ENCODE measurements at regions not wholly inside any gene's neighbourhood (a gene's known extent, or its start where the extent isn't known, plus 50 kb on each side); places are given as distances from the start of the nearest gene placed in this dataset.

DNA sequence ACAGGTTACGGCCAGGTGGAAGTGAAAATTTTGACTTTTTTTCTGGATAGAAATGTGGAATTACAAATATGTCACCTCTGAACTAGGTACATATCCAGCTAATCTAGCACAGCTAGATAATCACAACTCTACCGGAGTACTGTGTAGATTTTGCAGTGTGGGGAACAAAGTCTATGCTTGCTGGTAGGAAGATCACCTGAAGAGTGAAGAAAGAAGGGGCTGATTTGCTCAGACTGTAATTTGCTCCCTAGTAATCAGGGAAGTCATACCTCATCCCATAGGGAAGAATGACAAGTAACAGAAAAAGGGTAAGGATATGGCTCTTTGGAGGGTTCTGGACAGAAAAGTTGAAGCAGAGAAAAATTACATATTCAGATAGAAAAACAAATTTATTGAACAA is 319.6 kb upstream of the TMPRSS15 start:
- DNase-seq (no peak), ATAC-seq (no peak)
- intact Hi-C loops (cut with DNase I): no loop called here
- H3K36me3 ChIP-seq: no peaks in the 10 kb centered on the region
- no peaks in the 10 kb centered on the region for H3K4me1 ChIP-seq
- H3K9me3 ChIP-seq: peaks cover 0 to 5% (median 0%) of the 10 kb centered on the region in 11 donors
- H3K27ac ChIP-seq: no peak overlapping the region
- TF ChIP-seq, protein P1, sequence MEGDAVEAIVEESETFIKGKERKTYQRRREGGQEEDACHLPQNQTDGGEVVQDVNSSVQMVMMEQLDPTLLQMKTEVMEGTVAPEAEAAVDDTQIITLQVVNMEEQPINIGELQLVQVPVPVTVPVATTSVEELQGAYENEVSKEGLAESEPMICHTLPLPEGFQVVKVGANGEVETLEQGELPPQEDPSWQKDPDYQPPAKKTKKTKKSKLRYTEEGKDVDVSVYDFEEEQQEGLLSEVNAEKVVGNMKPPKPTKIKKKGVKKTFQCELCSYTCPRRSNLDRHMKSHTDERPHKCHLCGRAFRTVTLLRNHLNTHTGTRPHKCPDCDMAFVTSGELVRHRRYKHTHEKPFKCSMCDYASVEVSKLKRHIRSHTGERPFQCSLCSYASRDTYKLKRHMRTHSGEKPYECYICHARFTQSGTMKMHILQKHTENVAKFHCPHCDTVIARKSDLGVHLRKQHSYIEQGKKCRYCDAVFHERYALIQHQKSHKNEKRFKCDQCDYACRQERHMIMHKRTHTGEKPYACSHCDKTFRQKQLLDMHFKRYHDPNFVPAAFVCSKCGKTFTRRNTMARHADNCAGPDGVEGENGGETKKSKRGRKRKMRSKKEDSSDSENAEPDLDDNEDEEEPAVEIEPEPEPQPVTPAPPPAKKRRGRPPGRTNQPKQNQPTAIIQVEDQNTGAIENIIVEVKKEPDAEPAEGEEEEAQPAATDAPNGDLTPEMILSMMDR (IDR thresholded peaks at IDR 0.05): no peak
- no peaks in the 10 kb centered on the region for H3K27me3 ChIP-seq
- no peak overlapping the region for H3K4me3 ChIP-seq
- 81 to 89% methylated on average over 2 of the region's 2 CpGs for WGBS, 2 donors

DNA sequence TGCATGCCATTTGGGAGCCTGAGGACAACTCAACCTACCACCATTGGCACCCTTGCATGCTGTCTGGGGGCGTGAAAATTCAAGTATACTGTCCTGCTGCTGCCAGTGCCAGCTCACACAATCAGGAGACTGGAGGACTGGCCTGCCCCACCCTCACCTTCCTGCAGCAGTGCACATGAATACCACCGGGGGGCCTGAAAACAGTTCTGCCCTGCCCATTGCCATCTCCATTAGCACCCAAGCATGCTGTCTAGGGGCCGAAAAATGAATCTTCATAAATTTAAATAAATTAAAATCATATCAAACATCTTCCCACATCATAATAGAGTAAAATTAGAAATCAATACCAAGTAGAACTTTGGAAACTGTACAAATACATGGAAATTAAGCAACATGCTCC is 322.1 kb upstream of the TMPRSS15 start:
- intact Hi-C loops (cut with DNase I): no loop called here
- DNase-seq: no peak
- H3K4me1 ChIP-seq: no peaks in the 10 kb centered on the region
- no peak for ATAC-seq
- TF ChIP-seq, protein P1 (IDR thresholded peaks at IDR 0.05): no peak
- H3K27ac ChIP-seq: no peak overlapping the region
- H3K9me3 ChIP-seq: peaks cover 0 to 6% (median 0%) of the 10 kb centered on the region in 11 donors
- H3K27me3 ChIP-seq: no peaks in the 10 kb centered on the region
- no peaks in the 10 kb centered on the region for H3K36me3 ChIP-seq
- 72 to 82% methylated on average over 3 of the region's 3 CpGs for WGBS, 2 donors
- no peak overlapping the region for H3K4me3 ChIP-seq

DNA sequence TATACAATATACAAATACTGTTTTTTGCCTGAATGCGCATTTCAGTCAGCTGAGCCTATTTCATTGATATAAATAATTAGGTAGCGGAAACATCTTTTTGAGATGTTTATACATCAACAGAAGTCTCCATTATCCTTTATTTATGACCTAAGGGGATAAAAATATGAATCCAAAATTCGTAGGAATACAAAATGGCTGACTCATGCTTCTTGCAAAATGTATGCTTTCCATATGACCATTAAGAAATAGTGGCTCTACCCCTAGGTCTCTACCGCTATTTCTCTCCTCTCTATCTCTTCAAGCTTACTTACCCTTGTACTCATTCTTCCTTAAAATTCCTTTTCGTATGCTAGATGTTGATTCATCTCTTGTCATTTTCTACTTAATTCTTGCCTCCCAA is 338.4 kb upstream of the TMPRSS15 start:
- peaks cover 0 to 7% (median 0%) of the 10 kb centered on the region in 11 donors for H3K9me3 ChIP-seq
- no peaks in the 10 kb centered on the region for H3K27me3 ChIP-seq
- H3K36me3 ChIP-seq: no peaks in the 10 kb centered on the region
- H3K4me3 ChIP-seq: no peak overlapping the region
- no peaks in the 10 kb centered on the region for H3K4me1 ChIP-seq
- intact Hi-C loops (cut with DNase I): no loop called here
- DNase-seq (no peak), ATAC-seq (no peak)
- H3K27ac ChIP-seq: no peak overlapping the region
- TF ChIP-seq, protein P1 (IDR thresholded peaks at IDR 0.05): no peak
- 81 to 89% methylated on average over 5 of the region's 5 CpGs for WGBS, 2 donors

DNA sequence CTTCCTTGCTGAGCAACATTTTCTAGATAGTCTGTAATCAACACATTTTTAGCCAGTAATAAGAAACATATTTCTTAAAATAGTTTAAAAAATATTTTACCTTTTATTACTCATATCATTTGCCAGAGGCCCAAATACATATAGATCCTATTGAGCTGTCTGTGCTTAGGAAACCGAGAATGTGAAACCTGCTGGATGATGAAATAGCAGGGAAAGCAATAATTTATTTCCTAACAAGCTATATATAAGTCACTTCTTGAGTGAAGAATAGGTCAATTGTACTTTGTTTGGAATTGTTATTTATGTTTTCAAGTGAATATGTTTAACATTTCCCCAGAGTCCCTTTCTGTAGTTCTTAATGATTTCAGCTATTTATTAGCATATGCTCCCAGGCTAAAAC is 339.9 kb upstream of the TMPRSS15 start:
- ATAC-seq (no peak), DNase-seq (no peak)
- Histone ChIP-seq H3K27me3 (no peaks in the 10 kb centered on the region), H3K4me3 (no peak overlapping the region), H3K4me1 (no peaks in the 10 kb centered on the region), H3K36me3 (no peaks in the 10 kb centered on the region), H3K27ac (no peak overlapping the region), H3K9me3 (peaks cover 0 to 11% (median 0%) of the 10 kb centered on the region in 11 donors)
- TF ChIP-seq, protein P1 (IDR thresholded peaks at IDR 0.05): no peak
- 62 to 76% methylated on average over 1 of the region's 1 CpG for WGBS, 2 donors
- intact Hi-C loops (cut with DNase I): no loop called here
